ENCODE measurements at regions not wholly inside any gene's neighbourhood (a gene's known extent, or its start where the extent isn't known, plus 50 kb on each side); places are given as distances from the start of the nearest gene placed in this dataset.

DNA sequence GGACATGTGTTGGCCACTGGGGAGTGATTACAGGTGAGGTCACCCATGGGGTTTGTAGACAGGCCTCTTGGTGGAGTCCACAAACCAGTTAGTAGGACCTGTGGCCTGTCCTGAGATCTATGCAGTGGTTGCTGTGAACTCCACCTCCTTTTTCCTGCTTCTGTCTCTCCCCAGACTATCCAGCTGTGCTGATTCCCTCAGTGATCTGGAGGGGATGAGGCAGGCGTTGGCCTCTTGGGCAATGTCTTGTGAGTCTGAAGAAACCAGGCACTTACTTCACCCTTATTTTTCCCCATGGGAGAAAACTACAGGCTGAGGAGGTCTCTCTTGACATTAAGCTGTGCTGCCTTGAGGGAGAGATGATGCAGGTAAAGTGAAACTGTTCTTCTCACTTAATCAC, 257.2 kb upstream of the PRICKLE1 start:
- DNase-seq = no peak

DNA sequence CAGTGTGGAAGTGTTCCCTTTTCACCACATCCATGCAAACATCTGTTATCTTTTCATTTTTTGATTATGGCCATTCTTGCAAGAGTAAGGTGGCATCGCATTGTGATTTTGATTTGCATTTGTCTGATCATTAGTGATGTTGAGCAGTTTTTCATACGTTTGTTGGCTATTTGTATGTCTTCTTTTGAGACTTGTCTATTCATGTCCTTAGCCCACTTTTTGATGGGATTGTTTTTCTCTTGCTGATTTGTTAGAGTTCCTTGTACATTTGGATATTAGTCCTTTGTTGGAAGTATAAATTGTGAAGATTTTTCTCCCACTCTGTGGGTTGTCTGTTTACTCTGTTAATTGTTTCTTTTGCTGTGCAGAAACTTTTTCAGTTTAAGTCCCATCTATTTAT, 244.5 kb upstream of the PRICKLE1 start:
- no peak for DNase-seq

DNA sequence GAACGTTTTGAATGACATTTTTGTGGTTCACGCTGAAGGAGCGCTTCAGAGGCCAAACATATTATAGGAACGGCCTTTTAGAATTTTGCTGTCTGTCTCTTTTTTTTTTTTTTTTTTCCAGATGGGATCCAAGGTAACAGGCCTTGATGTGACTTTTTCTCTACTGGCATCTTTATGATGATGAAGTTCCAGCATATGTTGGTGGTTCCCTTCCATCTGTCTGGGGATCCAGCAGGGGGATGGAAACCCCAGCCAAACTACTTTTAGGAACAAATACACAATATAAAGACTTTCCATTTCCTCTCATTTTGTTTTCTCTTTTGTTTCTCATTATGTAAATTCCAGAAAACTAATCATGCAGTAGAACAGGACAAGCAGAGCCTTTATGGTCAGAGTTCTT, 239.3 kb upstream of the PRICKLE1 start:
- no peak for DNase-seq

DNA sequence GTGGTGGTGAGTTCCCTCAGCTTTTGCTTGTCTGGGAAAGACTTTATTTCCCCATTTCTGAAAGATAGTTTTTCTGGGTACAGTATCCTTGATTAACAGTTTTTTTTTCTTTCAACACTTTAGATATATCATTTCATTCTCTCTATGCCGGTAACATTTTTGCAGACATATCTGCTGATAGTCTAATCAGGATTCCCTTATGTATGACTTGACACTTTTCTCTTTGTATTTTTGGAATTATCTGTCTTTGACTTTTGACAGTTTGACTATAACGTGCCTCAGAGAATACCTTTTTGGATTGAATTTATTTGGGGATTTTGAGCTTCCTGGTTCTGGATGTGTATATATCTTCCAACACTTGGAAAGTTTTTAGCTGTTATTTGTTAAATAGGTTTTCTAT, 234.8 kb upstream of the PRICKLE1 start:
- DNase-seq = no peak

DNA sequence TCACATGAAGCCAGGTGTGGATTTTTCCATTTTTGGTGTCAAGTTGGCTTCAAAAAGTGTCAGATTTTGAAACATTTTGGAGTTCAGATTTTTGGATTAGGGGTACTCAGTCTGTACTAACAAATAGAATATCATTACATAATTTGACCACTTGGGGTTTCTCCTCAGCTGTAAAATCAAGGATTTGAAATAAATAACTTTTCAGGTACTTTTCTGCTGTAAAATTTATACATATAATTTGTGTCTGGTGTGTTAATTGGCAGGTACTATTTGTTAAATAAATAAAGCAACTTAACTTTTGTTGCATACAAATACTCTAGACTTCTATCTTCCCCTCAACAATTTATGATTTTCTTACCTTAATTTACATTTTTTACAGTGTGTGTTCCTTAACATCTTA, 234.1 kb upstream of the PRICKLE1 start:
- no peak for DNase-seq

DNA sequence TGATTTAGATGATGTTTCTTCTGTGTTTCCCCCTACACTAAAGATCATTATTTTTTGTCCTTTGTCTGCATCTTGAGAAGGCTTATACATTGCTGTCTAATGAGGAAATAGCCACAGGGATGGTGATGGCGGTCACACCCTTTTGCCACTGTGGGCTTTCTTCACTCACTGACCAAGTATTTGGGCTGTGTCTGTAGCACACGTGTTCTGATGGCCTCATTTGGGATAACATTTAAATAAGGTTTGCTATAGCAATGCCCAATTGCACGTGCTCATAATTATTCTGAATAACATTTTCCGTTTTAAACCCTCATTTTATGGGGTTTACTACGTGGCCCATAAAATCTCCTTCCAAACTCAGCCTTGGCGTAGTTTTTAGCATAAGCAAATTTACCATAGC, 230.3 kb upstream of the PRICKLE1 start:
- no peak for DNase-seq

DNA sequence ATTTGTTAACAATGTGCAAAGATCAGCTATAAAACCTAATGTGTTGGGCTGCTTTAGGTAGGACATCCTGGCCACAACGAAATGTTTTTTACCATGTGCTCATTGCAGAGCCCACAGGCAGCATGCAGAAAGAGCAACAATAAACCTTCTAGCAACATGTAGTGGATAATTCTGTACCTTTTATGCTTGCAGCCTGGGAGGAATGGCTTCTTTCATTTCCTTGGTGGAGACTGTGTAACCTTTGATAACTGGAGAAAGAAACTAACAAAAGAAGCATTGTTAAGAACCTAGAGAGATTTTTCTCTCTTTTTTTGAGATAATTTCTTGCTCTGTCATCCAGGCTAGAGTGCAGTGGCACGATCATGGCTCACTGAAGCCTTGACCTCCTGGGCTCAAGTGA, 225.5 kb upstream of the PRICKLE1 start:
- no peak for DNase-seq

DNA sequence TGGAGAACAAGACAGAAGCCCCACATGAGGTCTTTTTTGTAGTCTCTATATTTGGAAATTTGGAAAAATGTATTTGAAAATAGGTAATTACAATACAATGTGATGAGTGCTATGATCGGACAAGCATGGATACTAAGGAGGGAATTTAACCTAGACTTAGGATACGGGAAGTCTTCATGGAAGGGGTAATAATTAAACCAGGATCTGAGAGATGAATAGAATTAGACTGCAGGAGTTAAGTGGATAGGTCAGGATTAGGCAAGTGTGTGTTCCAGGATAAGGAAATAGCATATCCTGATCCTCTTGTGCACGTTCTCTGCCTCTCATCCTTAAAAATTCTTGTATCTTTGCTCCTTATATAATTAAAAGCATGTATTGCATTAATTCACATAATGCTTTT, 223.3 kb upstream of the PRICKLE1 start:
- no peak for DNase-seq

DNA sequence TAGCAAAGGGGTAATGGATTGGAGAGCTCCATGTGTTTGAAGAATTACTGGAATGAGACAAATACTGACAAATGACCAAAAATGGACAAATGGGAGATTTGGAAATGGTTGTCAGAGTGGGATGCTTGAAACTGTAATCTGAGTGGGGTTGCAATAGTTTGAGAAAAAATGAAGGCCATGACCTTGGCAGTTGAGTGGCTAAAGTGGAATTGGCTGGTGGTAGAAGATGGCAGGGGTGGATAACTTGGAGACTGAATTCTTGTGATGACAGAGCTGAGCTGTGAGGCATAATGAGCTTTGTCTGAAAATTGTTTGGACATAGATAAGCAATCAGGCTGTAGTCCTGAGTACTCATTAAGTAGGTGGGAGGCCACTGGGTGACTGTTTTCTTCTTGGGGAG, 222.5 kb upstream of the PRICKLE1 start:
- no peak for DNase-seq

DNA sequence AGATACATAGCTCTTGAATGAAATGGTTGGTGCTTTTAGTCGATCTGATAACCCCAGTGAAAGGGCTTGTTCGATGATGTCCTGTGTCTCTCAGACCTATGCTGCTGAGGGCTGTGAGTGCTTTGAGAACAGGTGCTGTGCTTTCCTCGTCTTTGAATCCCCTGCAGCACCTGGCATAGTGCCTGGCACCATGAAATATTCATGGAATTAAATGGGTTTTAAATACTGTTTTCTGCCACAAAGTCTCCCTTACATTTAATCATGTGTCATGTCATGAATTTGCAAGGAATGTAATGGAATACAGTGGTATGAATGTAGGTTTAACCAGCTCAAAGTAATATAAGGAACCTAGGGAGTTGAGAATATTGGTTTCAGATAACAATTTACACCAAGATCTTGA, 220.5 kb upstream of the PRICKLE1 start:
- DNase-seq = no peak

DNA sequence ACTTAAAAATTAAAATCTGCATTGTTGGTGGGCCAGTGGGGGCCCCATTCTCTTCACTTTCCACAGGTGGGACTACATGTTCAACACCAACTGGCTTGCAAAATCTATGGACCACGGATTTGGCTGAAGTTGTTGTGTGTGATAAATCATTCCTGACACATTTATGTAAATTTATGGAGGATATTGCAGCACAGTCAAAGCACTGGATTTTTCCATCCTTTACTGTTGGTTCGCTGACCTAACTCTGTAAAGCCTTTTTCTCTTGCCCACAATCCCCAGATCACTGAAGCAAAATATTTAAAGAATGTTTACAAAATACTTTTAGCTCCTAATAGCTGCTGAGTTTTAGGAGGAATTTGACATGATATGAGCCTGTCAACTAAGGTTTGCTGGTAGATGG, 219.7 kb upstream of the PRICKLE1 start:
- DNase-seq = no peak

DNA sequence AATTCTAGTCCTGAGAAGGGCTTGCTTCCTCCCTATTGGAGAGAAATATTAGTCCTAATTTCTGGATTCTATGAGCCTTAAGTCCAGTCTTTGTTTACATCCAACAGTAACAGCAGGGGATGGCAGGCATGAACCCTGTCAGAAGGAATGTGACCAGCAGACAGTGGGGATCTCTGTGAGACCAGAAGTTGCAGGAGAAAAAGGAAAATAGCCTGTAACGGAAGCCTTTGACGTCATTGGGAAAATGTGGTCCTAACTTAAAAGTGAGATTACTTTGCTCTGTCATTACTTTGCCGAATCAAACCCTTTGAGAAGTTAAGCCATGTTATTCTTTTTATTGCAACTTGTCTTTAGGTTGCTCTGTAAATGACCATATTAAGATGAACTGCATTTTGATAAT, 218.2 kb upstream of the PRICKLE1 start:
- no peak for DNase-seq

DNA sequence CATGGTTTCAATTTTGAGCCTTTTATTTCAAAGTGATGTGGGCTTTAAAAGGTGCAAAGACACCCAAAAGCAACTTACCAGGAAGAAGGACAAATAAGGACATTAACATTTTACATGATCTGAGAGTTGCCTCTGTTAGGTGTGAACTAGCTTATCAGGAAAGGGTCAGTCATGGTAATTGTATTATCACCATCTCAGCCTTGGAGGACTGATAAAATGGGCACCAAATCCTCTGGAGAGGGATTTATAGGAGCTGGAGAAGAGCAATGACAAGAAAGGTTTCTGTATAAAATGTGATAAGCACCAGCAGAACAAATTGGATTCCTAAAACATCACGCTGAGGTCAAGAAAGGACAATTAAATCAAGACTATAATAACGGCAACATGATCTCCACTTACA, 217.7 kb upstream of the PRICKLE1 start:
- DNase-seq = no peak

DNA sequence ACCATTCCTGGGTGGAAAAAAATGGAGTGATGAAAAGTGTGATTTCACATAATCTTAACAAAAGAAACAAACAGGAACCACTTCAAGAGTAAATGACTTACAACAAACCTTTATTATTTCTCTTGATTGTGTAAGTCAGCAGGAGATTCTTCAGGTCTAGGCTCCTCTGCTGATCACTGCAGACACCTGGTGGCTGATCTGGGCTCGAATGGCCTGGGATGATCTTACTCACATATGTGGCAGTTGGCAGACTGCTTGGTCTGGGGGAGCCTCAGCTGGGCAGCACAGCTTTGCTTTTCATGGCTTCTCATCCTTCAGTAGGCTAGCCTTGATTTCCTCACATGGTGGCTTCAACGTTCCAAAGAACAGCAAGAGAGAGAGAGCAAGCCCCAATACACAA, 215.4 kb upstream of the PRICKLE1 start:
- DNase-seq = no peak

DNA sequence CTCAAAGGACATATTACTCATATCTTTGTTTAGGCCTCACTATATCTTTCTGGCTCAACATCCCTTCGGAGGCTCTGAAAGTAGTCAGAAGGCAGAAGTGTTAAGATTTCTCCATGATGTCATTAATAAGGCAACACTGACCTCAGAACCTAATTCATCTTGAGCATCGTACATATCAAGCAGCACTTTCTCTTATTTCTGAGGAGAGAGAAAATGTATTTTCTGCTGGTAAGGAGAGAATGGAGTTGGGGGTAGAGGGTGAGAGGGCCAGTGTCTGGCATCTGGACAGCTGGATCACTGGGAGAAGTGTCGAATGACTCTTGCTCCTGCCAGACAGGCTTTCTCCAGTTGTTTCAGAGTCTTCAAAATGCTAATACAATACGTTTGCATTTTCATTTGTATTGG, 213.2 kb upstream of the PRICKLE1 start:
- no peak for DNase-seq

DNA sequence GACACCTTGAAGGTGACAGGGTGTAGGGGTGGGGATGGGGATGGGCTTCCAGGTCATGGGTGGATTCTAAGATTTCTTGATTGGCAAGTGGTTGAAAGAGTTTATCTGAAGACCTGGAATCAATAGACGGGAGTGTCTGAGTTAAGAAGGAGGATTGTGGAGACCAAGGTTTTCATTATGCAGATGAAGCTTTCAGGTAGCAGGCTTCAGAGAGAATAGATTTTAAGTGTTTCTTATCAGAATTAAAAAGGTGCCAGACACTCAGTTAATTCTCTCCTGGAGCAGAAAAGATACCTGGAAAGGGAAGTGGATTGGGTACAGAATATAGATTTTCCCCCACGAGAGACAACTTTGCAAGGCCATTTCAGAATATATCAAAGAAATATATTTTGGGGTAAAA, 211.7 kb upstream of the PRICKLE1 start:
- DNase-seq = no peak

DNA sequence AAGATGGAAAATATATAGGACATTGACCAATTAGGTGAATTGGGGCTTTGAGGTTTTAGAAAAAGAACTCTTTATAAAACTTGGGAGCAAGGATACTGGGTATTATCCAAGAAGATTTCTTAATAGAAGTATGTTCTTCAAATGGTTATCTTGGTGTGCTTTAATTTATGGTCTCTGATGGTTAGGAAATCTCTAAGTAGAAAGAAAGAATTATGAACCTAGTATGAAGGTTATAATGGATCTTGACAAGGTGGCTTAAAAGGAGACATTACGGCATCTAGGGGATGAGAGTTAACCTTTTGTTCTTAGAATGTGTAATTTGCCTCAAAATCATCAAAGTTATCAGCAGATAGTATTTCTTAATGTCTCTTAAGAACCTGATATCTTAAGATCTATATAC, 210.4 kb upstream of the PRICKLE1 start:
- no peak for DNase-seq

DNA sequence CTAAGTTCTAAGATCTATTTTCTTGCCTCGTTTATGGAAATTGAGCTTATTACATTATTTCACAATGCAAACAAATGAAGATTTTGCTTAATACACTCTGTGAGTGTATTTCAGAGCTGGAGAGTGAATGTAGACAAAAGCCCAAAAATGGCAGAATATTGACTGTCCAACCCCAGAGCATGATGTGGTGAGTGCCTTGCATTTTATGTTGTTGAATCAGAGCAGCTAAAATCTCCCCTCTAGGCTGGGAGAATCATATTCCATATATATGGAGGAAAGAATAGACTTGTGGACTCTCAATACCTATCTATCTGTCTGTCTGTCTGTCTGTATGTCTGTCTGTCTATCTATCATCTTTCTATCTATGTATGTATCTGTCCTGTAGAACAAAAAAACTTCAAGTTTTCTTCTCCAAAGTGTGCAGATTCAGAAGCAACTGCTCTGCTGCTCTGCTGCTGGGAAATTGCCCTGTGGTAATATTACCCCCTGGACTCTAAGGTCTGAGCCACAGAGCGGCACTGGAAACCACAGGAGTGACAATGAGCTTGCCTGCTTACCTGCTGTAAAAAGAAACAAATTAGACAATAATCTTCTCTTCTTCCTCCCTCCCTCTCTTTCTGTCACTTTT, 209.4 kb upstream of the PRICKLE1 start:
- DNase-seq = no peak

DNA sequence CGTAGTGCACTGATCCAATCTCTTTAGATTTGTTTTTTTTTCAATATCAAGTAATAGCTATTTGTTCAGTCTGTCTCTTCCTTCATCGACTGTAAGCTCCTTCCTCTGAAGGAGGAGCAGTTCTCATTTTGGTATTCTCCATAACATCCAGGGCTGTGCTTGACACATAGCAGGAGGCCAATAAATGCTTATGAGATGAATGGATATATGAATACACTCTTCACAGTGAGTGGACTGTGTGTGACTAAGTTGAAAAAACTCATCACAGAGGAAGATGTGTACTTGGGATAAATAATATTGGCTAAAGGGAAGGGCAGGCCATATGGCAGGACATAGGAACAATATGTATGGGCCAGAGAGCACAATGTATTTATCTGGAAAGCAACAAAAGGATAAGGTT, 205.3 kb upstream of the PRICKLE1 start:
- DNase-seq = no peak

DNA sequence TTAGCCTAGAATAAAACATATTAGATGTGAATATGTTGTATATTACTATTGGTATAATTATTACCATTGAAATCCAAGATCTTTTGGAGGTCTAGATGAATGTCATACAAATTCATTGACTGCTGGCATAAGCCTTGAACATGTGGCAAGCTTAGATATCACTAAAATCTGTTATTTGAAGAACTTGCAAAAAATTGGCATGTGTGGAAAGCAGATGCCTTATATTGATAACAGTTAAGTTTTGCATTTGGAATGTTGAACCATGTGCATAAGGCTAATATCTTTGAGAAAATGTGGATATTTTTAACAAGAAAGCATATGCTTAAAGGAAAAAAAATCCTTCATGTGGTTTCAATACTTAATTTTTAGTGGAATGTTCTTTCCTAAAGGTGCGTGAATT, 203.6 kb upstream of the PRICKLE1 start:
- no peak for DNase-seq

DNA sequence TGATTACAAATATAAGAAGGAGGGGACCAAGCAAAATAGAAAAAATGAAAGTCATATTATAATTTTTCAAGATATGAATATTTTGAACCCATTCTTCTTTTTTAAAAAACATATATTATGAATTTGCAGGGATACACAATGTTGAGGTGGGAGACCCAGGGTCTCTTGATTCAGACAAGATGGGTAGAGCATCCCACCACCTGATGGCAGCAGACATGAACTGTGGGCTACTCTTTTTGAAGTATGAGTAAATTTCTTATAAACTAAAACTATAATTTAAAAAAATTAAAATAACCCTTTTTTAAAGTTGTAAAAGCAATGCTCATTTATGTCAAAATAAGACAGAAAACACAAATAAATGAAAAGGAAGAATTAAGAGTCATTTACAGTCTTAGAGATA, 202.7 kb upstream of the PRICKLE1 start:
- no peak for DNase-seq

DNA sequence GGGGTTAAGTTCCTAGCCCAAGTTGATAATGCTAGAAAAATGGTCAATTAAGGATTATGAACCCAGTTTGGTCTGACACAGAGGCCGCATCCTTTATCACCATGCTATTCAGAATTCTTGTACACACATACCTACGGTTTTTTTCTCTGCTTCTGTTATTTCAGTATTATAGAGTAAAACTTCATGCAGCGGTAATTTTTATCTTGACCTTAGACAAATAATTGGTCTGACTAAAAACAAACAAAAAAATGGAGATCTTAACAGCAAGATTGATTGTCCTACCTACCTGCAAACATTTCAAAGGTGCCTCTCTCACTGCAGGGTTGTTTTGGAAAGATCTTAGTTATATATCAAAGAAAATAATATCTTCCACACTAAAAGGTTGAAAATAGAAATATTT, 201.9 kb upstream of the PRICKLE1 start:
- no peak for DNase-seq

DNA sequence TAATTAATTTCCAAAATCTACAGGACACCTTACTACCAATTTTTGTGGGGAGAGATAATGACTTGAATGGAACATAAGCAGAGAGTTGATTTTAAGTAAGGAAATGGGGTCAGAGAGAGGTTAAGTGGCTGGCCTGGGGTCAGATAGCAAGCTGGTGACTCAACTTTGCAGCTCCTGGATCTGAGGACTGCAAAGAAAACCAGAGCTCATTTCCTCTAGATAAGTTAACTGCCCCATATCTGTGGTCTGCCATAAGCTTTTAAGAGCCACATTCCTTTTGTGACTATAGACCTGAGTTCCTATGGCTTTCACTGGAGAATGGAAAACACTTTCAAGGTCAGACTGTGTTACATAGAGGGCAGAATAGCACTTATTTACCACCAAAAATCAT, 201.2 kb upstream of the PRICKLE1 start:
- no peak for DNase-seq

DNA sequence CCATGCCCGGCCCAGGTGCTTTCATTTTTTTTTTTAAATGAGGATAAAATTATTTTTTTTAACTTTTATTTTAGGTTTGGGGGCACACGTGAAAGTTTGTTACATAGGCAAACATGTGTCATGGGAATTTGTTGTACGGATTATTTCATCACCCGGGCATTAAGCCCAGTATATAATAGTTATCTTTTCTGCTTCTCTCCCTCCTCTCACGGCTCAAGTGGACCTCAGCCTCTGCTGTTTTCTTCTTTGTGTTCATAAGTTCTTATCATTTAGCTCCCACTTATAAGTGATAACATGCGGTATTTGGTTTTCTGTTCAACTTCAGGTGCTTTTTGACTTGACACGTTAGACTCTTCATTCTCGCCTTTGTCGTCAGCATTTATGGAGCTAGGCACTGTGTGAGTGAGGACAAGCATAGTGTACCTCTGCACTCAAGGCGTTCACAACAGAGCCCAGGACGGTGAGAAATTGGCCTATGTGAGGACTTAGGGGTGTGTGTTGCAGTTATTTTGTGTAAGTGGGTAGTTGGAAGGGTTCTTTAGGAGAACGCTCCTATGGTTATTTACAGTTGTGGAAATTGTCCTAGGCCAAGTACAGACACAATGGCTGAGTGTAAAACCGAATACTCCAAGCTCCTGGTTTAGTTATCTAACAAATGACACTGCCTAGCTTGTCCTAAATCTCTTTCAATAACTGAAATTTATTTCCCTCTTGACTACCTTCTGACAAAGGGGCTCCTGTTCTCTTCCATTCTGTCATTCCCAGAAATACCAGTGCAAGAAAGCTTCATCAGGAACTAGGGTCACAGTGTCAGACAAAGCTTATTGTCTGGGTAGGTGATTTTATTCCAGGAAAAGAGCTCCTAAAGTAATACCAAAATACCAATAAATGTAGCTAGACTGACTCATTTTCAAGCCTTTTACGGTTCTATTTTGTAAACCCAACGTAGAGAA, 200.5 kb upstream of the PRICKLE1 start:
- DNase-seq = no peak
